Fibroblast of villous mesenchyme (primary cell): ENCODE measurements at regions not wholly inside any gene's neighbourhood (a gene's known extent, or its start where the extent isn't known, plus 50 kb on each side); places are given as distances from the start of the nearest gene placed in this dataset.

ENCODE experiments used
- DNase-seq: peaks from one replicate; pipeline ENCODE4 v3.0.0-alpha.2; 2010; ENCODE audit warnings: low read depth
- H3K4me3 ChIP-seq: 2 replicates; pipeline ENCODE4 v1.5.1; 2011; ENCODE audit warnings: low read depth, mild to moderate bottlenecking, low read length
- TF ChIP-seq, protein P1 (sequence below): IDR thresholded peaks from 2 replicates; pipeline ENCODE4 v1.5.1; 2012; ENCODE audit warnings: low read depth, mild to moderate bottlenecking, low read length; ENCODE audit not compliant: insufficient read depth

GRCh38 chr5:30932273-30933017 is 261.0 kb upstream of the CDH6 start:
- no peak for DNase-seq
- TF ChIP-seq, protein P1, sequence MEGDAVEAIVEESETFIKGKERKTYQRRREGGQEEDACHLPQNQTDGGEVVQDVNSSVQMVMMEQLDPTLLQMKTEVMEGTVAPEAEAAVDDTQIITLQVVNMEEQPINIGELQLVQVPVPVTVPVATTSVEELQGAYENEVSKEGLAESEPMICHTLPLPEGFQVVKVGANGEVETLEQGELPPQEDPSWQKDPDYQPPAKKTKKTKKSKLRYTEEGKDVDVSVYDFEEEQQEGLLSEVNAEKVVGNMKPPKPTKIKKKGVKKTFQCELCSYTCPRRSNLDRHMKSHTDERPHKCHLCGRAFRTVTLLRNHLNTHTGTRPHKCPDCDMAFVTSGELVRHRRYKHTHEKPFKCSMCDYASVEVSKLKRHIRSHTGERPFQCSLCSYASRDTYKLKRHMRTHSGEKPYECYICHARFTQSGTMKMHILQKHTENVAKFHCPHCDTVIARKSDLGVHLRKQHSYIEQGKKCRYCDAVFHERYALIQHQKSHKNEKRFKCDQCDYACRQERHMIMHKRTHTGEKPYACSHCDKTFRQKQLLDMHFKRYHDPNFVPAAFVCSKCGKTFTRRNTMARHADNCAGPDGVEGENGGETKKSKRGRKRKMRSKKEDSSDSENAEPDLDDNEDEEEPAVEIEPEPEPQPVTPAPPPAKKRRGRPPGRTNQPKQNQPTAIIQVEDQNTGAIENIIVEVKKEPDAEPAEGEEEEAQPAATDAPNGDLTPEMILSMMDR: no peak
- H3K4me3 ChIP-seq: no peak overlapping the region

GRCh38 chr5:30930736-30931135 is 262.8 kb upstream of the CDH6 start:
- H3K4me3 ChIP-seq: no peak overlapping the region
- no peak for DNase-seq
- TF ChIP-seq, protein P1: no peak

GRCh38 chr5:30928956-30929355 is 264.5 kb upstream of the CDH6 start:
- H3K4me3 ChIP-seq: no peak overlapping the region
- no peak for DNase-seq
- TF ChIP-seq, protein P1: no peak

- H3K4me3 ChIP-seq: no peak overlapping the region
- DNase-seq: no peak
- TF ChIP-seq, protein P1: no peak
Observed at GRCh38 chr5:30926218-30926617, 267.3 kb upstream of the CDH6 start.

- TF ChIP-seq, protein P1: no peak
- DNase-seq: no peak
- no peak overlapping the region for H3K4me3 ChIP-seq
Observed at GRCh38 chr5:30921388-30921787, 272.1 kb upstream of the CDH6 start.

- DNase-seq: no peak
- no peak overlapping the region for H3K4me3 ChIP-seq
- TF ChIP-seq, protein P1: no peak
Observed at GRCh38 chr5:30918171-30918570, 275.3 kb upstream of the CDH6 start.

GRCh38 chr5:30908356-30908755 is 285.1 kb upstream of the CDH6 start:
- no peak for DNase-seq
- H3K4me3 ChIP-seq: no peak overlapping the region
- TF ChIP-seq, protein P1: no peak
